Cardiac muscle cell (in vitro differentiated cells and primary cell): ENCODE measurements at regions not wholly inside any gene's neighbourhood (a gene's known extent, or its start where the extent isn't known, plus 50 kb on each side); places are given as distances from the start of the nearest gene placed in this dataset.

Experiments used
- DNase-seq, 2 donors: peaks; one replicate each; pipeline versions ENCODE4 v3.0.0 to v3.0.0-alpha.2; 2010 to 2017; ENCODE audit warnings: low read depth in 1 of 2, low spot score in 1 of 2
- H3K27ac ChIP-seq: fragments of 200-600 bp; sonication (generic); 2 replicates; pipeline ENCODE4 v1.5.1; 2016
- H3K27me3 ChIP-seq: fragments of 200-600 bp; sonication (generic); 2 replicates; pipeline ENCODE4 v1.6.0; 2016; ENCODE audit warnings: control low read depth
- H3K36me3 ChIP-seq: fragments of 200-600 bp; sonication (generic); 2 replicates; pipeline ENCODE4 v1.5.1; 2016; ENCODE audit warnings: control low read depth
- H3K4me1 ChIP-seq: fragments of 200-600 bp; sonication (generic); 2 replicates; pipeline ENCODE4 v1.8.1; 2017; ENCODE audit warnings: low read depth, mild to moderate bottlenecking, mixed run types
- H3K4me3 ChIP-seq: fragments of 200-600 bp; sonication (generic); 2 replicates; pipeline ENCODE4 v1.5.1; 2016; ENCODE audit warnings: mild to moderate bottlenecking
- H3K9me3 ChIP-seq: fragments of 200-600 bp; sonication (generic); 2 replicates; pipeline ENCODE4 v1.5.1; 2017; ENCODE audit warnings: low read depth, mild to moderate bottlenecking, control low read depth
- CTCF ChIP-seq: IDR thresholded peaks from 2 replicates; pipeline ENCODE4 v1.5.1; 2012; ENCODE audit warnings: low read depth, mild to moderate bottlenecking, low read length

- no peak for TF ChIP-seq CTCF
Measured at GRCh38 chr4:156182269-156182668, 228.6 kb upstream of the CTSO start.

GRCh38 chr4:156177941-156178340, 224.3 kb upstream of the CTSO start:
- H3K27ac ChIP-seq, result no peak overlapping the region
- H3K4me3 ChIP-seq, result no peak overlapping the region
- DNase-seq, result no peak
- no peak for TF ChIP-seq CTCF
- no peaks in the 10 kb centered on the region for H3K9me3 ChIP-seq
- H3K4me1 ChIP-seq, result no peaks in the 10 kb centered on the region
- H3K36me3 ChIP-seq, result no peaks in the 10 kb centered on the region
- no peaks in the 10 kb centered on the region for H3K27me3 ChIP-seq

More at GRCh38 chr4:156182269-156182668, 228.6 kb upstream of the CTSO start:
- no peak overlapping the region for H3K4me3 ChIP-seq
- H3K27me3 ChIP-seq, result no peaks in the 10 kb centered on the region
- H3K27ac ChIP-seq, result no peak overlapping the region
- DNase-seq, result no peak
- no peaks in the 10 kb centered on the region for H3K36me3 ChIP-seq
- H3K9me3 ChIP-seq, result no peaks in the 10 kb centered on the region
- H3K4me1 ChIP-seq, result no peaks in the 10 kb centered on the region

- H3K36me3 ChIP-seq, result no peaks in the 10 kb centered on the region
- TF ChIP-seq CTCF, result no peak
- DNase-seq, result no peak
- H3K9me3 ChIP-seq, result no peaks in the 10 kb centered on the region
- no peak overlapping the region for H3K27ac ChIP-seq
- no peaks in the 10 kb centered on the region for H3K27me3 ChIP-seq
- no peak overlapping the region for H3K4me3 ChIP-seq
- no peaks in the 10 kb centered on the region for H3K4me1 ChIP-seq
Measured at GRCh38 chr4:156176896-156177295, 223.2 kb upstream of the CTSO start.

- Histone ChIP-seq H3K9me3 (no peaks in the 10 kb centered on the region), H3K27me3 (no peaks in the 10 kb centered on the region), H3K4me3 (no peak overlapping the region), H3K36me3 (no peaks in the 10 kb centered on the region), H3K27ac (no peak overlapping the region), H3K4me1 (no peaks in the 10 kb centered on the region)
- no peak for TF ChIP-seq CTCF
- DNase-seq, result no peak
Measured at GRCh38 chr4:156173937-156174336, 220.3 kb upstream of the CTSO start.

GRCh38 chr4:156173486-156173885, 219.8 kb upstream of the CTSO start:
- H3K4me1 ChIP-seq, result no peaks in the 10 kb centered on the region
- H3K27me3 ChIP-seq, result no peaks in the 10 kb centered on the region
- no peak overlapping the region for H3K27ac ChIP-seq
- no peak for DNase-seq
- no peak overlapping the region for H3K4me3 ChIP-seq
- no peak for TF ChIP-seq CTCF
- no peaks in the 10 kb centered on the region for H3K36me3 ChIP-seq
- no peaks in the 10 kb centered on the region for H3K9me3 ChIP-seq

- no peak overlapping the region for H3K27ac ChIP-seq
- no peaks in the 10 kb centered on the region for H3K4me1 ChIP-seq
- TF ChIP-seq CTCF, result no peak
- no peak for DNase-seq
- no peaks in the 10 kb centered on the region for H3K36me3 ChIP-seq
- H3K4me3 ChIP-seq, result no peak overlapping the region
- H3K27me3 ChIP-seq, result no peaks in the 10 kb centered on the region
- H3K9me3 ChIP-seq, result no peaks in the 10 kb centered on the region
Measured at GRCh38 chr4:156169861-156170260, 216.2 kb upstream of the CTSO start.
